GM21723 (cell line): ENCODE measurements at regions not wholly inside any gene's neighbourhood (a gene's known extent, or its start where the extent isn't known, plus 50 kb on each side); places are given as distances from the start of the nearest gene placed in this dataset.
"Not testable (repeated sequence)": the region's sequence is repeated elsewhere in the genome, so short reads cannot be mapped to it uniquely, and the experiment has no call there.

Source experiments
- ATAC-seq: cut with Tn5 transposase; IDR thresholded peaks from one replicate; pipeline ENCODE4 v1.9.1; 2021; ENCODE audit warnings: mild to moderate bottlenecking, moderate library complexity; ENCODE audit not compliant: unreplicated experiment

GRCh38 chr2:90359887-90360730, 1668.6 kb downstream of the RPIA start:
- not testable (repeated sequence) for ATAC-seq

DNA sequence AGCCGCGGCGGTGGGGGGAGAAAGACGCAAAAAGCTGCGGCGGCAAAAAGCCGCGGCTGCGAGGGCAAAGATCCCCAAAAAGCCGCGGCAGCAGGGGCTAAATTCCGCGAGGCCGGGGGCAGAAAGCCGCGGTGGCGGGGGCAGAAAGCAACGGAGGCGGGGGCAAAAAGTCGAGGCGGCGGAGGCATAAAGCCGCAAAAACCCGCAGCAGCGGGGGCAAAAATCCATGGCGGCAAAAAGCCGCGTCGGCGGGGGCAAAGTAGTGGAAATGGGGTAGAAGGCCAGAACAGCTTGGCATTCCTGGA, 1669.2 kb downstream of the RPIA start:
- ATAC-seq: not testable (repeated sequence)
